Hepatocyte (in vitro differentiated cells): ENCODE measurements at regions not wholly inside any gene's neighbourhood (a gene's known extent, or its start where the extent isn't known, plus 50 kb on each side); places are given as distances from the start of the nearest gene placed in this dataset.

Experiments
- DNase-seq: peaks from one replicate; pipeline ENCODE4 v3.0.0-alpha.2; 2016; ENCODE audit warnings: low spot score
- H2AFZ ChIP-seq: fragments of 200-600 bp; sonication (generic); 2 replicates; pipeline ENCODE4 v1.6.0; 2016; ENCODE audit warnings: antibody characterized with exemption, mild to moderate bottlenecking
- H3K27ac ChIP-seq: fragments of 200-600 bp; sonication (generic); 2 replicates; pipeline ENCODE4 v1.5.1; 2016; ENCODE audit warnings: mild to moderate bottlenecking
- H3K27me3 ChIP-seq: fragments of 200-600 bp; sonication (generic); 2 replicates; pipeline ENCODE4 v1.6.1; 2016
- H3K36me3 ChIP-seq: fragments of 200-600 bp; sonication (generic); replicated peaks from 2 replicates; pipeline ENCODE4 v1.5.1; 2016; ENCODE audit warnings: low read depth; ENCODE audit not compliant: insufficient read depth
- H3K4me1 ChIP-seq: fragments of 200-600 bp; sonication (generic); 2 replicates; pipeline ENCODE4 v1.5.1; 2016; ENCODE audit warnings: mild to moderate bottlenecking, moderate library complexity; ENCODE audit not compliant: insufficient read depth
- H3K4me2 ChIP-seq: fragments of 200-600 bp; sonication (generic); 2 replicates; pipeline ENCODE4 v1.6.0; 2016
- H3K4me3 ChIP-seq: fragments of 200-600 bp; sonication (generic); 2 replicates; pipeline ENCODE4 v1.5.1; 2016; ENCODE audit warnings: mild to moderate bottlenecking
- H3K79me2 ChIP-seq: fragments of 200-600 bp; sonication (generic); 2 replicates; pipeline ENCODE4 v1.6.0; 2017; ENCODE audit warnings: mild to moderate bottlenecking
- H3K9me2 ChIP-seq: fragments of 200-600 bp; sonication (generic); replicated peaks from 2 replicates; pipeline ENCODE4 v1.6.0; 2017; ENCODE audit warnings: mild to moderate bottlenecking; ENCODE audit not compliant: insufficient read depth
- H3K9me3 ChIP-seq: fragments of 200-600 bp; sonication (generic); 2 replicates; pipeline ENCODE4 v1.5.1; 2016; ENCODE audit warnings: low read depth, mild to moderate bottlenecking
- H4K20me1 ChIP-seq: fragments of 200-600 bp; sonication (generic); 2 replicates; pipeline ENCODE4 v1.6.0; 2016; ENCODE audit warnings: mild to moderate bottlenecking; ENCODE audit not compliant: insufficient read depth, poor library complexity, severe bottlenecking
- CTCF ChIP-seq: fragments of 200-600 bp; sonication (generic); IDR thresholded peaks from 2 replicates; pipeline ENCODE4 v1.5.1; 2016; ENCODE audit warnings: antibody characterized with exemption, mild to moderate bottlenecking; ENCODE audit not compliant: poor library complexity
- EZH2 ChIP-seq: fragments of 200-600 bp; sonication (generic); IDR thresholded peaks from 2 replicates; pipeline ENCODE4 v1.6.1; 2016; ENCODE audit warnings: antibody characterized with exemption, mild to moderate bottlenecking, borderline replicate concordance
- EZH2phosphoT487 ChIP-seq: fragments of 200-600 bp; sonication (generic); IDR thresholded peaks from one replicate; pipeline ENCODE4 v1.6.1; 2018; ENCODE audit warnings: antibody characterized with exemption, mild to moderate bottlenecking, low read depth, moderate library complexity; ENCODE audit not compliant: unreplicated experiment, severe bottlenecking
- WGBS: methylation state at CpG from one replicate; pipeline ENCODE4 v1.1.6; 2016; ENCODE audit warnings: low lambda C conversion rate; ENCODE audit errors: missing lambda C conversion rate; 5-methylcytosine and 5-hydroxymethylcytosine counted together

GRCh38 chr5:133712562-133712961 lies 100.2 kb upstream of the FSTL4 start:
- H3K9me2 ChIP-seq: no peaks in the 10 kb centered on the region
- no peaks in the 10 kb centered on the region for H3K79me2 ChIP-seq
- no peaks in the 10 kb centered on the region for H3K9me3 ChIP-seq
- DNase-seq: no peak
- no peak overlapping the region for H3K27ac ChIP-seq
- WGBS: 91% methylated on average over 7 of the region's 7 CpGs
- no peaks in the 10 kb centered on the region for H3K27me3 ChIP-seq
- H3K4me1 ChIP-seq: peaks cover 3% of the 10 kb centered on the region
- no peak overlapping the region for H3K4me3 ChIP-seq
- no peak for TF ChIP-seq CTCF
- no peak for TF ChIP-seq EZH2
- TF ChIP-seq EZH2phosphoT487: no peak
- H3K4me2 ChIP-seq: no peak overlapping the region
- H3K36me3 ChIP-seq: no peaks in the 10 kb centered on the region
- no peaks in the 10 kb centered on the region for H4K20me1 ChIP-seq
- H2AFZ ChIP-seq: no peak overlapping the region

- no peak overlapping the region for H3K4me2 ChIP-seq
- no peaks in the 10 kb centered on the region for H3K79me2 ChIP-seq
- H3K9me2 ChIP-seq: no peaks in the 10 kb centered on the region
- no peaks in the 10 kb centered on the region for H3K9me3 ChIP-seq
- no peak overlapping the region for H3K27ac ChIP-seq
- peak; percentile 26 for DNase-seq
- no peaks in the 10 kb centered on the region for H3K36me3 ChIP-seq
- H3K4me1 ChIP-seq: peaks cover 3% of the 10 kb centered on the region
- no peaks in the 10 kb centered on the region for H4K20me1 ChIP-seq
- H3K4me3 ChIP-seq: no peak overlapping the region
- no peak for TF ChIP-seq EZH2
- H3K27me3 ChIP-seq: no peaks in the 10 kb centered on the region
- 46% methylated on average over 2 of the region's 2 CpGs for WGBS
- H2AFZ ChIP-seq: no peak overlapping the region
Observed at GRCh38 chr5:133709209-133709725, 96.9 kb upstream of the FSTL4 start.

- no peaks in the 10 kb centered on the region for H3K27me3 ChIP-seq
- DNase-seq: no peak
- no peaks in the 10 kb centered on the region for H3K9me2 ChIP-seq
- H3K27ac ChIP-seq: no peak overlapping the region
- no peak overlapping the region for H2AFZ ChIP-seq
- no peak overlapping the region for H3K4me3 ChIP-seq
- no peak overlapping the region for H3K4me2 ChIP-seq
- H3K79me2 ChIP-seq: no peaks in the 10 kb centered on the region
- H4K20me1 ChIP-seq: no peaks in the 10 kb centered on the region
- WGBS: 75% methylated on average over 3 of the region's 3 CpGs
- TF ChIP-seq EZH2 (no peak), CTCF (no peak), EZH2phosphoT487 (no peak)
- peaks cover 3% of the 10 kb centered on the region for H3K4me1 ChIP-seq
- no peaks in the 10 kb centered on the region for H3K9me3 ChIP-seq
- H3K36me3 ChIP-seq: no peaks in the 10 kb centered on the region
Observed at GRCh38 chr5:133708331-133708850, 96.0 kb upstream of the FSTL4 start.

GRCh38 chr5:133707629-133708028 lies 95.3 kb upstream of the FSTL4 start:
- Histone ChIP-seq H2AFZ (no peak overlapping the region), H3K4me2 (no peak overlapping the region), H4K20me1 (no peaks in the 10 kb centered on the region), H3K27ac (no peak overlapping the region), H3K4me1 (peaks cover 3% of the 10 kb centered on the region), H3K27me3 (no peaks in the 10 kb centered on the region), H3K79me2 (no peaks in the 10 kb centered on the region), H3K36me3 (no peaks in the 10 kb centered on the region), H3K4me3 (no peak overlapping the region), H3K9me2 (no peaks in the 10 kb centered on the region), H3K9me3 (no peaks in the 10 kb centered on the region)
- 44% methylated on average over 2 of the region's 2 CpGs for WGBS
- TF ChIP-seq EZH2phosphoT487: no peak
- TF ChIP-seq EZH2: no peak
- no peak for TF ChIP-seq CTCF
- no peak for DNase-seq
